A673 (cell line): ENCODE measurements at regions not wholly inside any gene's neighbourhood (a gene's known extent, or its start where the extent isn't known, plus 50 kb on each side); places are given as distances from the start of the nearest gene placed in this dataset.

Experiments
- BruUV-seq: library from RNA; stranded (reverse); fragments of 400-500 nt; replicated peaks from 2 replicates; lab custom pipeline; 2021; lab: Mats Ljungman, UMichigan
- CTCF ChIA-PET: fragments of 300-600 bp; sonication (Branson Sonifier 250); formaldehyde crosslinking; loops from one replicate; lab custom pipeline; 2022; ENCODE audit warnings: antibody characterized with exemption; lab: Charles Lee
- POLR2A ChIA-PET: fragments of 300-600 bp; sonication (Branson Sonifier 250); formaldehyde crosslinking; loops from one replicate; lab custom pipeline; 2022; ENCODE audit warnings: antibody characterized with exemption; ENCODE audit not compliant: low non-redundant PET; lab: Charles Lee
- DNase-seq: peaks from one replicate; pipeline ENCODE4 v3.0.0-alpha.2; 2015; ENCODE audit warnings: low spot score
- H3K27ac ChIP-seq: fragments of 200-600 bp; sonication (generic); 2 replicates; pipeline ENCODE4 v1.5.1; 2016; ENCODE audit warnings: mixed run types, low read depth, mild to moderate bottlenecking, mixed read lengths, antibody characterized with exemption, low read length; ENCODE audit not compliant: poor library complexity, severe bottlenecking
- H3K27me3 ChIP-seq: fragments of 200-600 bp; sonication (generic); replicated peaks from 2 replicates; pipeline ENCODE4 v1.6.1; 2017; ENCODE audit warnings: mixed run types, low read depth, mild to moderate bottlenecking, mixed read lengths, antibody characterized with exemption, low read length; ENCODE audit not compliant: insufficient read depth, poor library complexity
- H3K36me3 ChIP-seq: fragments of 200-600 bp; sonication (generic); 2 replicates; pipeline ENCODE4 v1.6.1; 2016; ENCODE audit warnings: mixed run types, mild to moderate bottlenecking, mixed read lengths, antibody characterized with exemption, low read length; ENCODE audit not compliant: insufficient read depth, poor library complexity, severe bottlenecking
- H3K4me1 ChIP-seq: fragments of 200-600 bp; sonication (generic); 2 replicates; pipeline ENCODE4 v1.6.1; 2017; ENCODE audit warnings: mixed run types, mild to moderate bottlenecking, mixed read lengths, antibody characterized with exemption, low read length; ENCODE audit not compliant: insufficient read depth, poor library complexity, severe bottlenecking
- H3K4me3 ChIP-seq: fragments of 200-600 bp; sonication (generic); 2 replicates; pipeline ENCODE4 v1.5.1; 2016; ENCODE audit warnings: low read depth, mixed run types, mild to moderate bottlenecking, mixed read lengths, low read length; ENCODE audit not compliant: poor library complexity, severe bottlenecking
- H3K9me3 ChIP-seq: fragments of 200-600 bp; sonication (generic); 2 replicates; pipeline ENCODE4 v1.6.1; 2016; ENCODE audit warnings: mixed run types, low read depth, mild to moderate bottlenecking, mixed read lengths, antibody characterized with exemption, low read length; ENCODE audit not compliant: poor library complexity, severe bottlenecking
- EZH2 ChIP-seq: fragments of 200-600 bp; sonication (generic); IDR thresholded peaks from 2 replicates; pipeline ENCODE4 v1.6.1; 2017; ENCODE audit warnings: borderline replicate concordance, low read depth, mild to moderate bottlenecking, mixed read lengths, antibody characterized with exemption, low read length; ENCODE audit not compliant: poor library complexity, severe bottlenecking
- intact Hi-C: fragments of 100-400 bp; cut with micrococcal nuclease; formaldehyde crosslinking; loops from one replicate; pipeline ENCODE4 v1.10.0; 2022; ENCODE audit not compliant: unreplicated experiment
- TF ChIP-seq, protein P1 (sequence below): fragments of 300-800, 200-600 bp; sonication (generic); conservative IDR thresholded peaks from 2 replicates; pipeline ENCODE4 v1.5.1; 2017; ENCODE audit warnings: low read depth, mild to moderate bottlenecking, antibody characterized with exemption, low read length, moderate library complexity, mixed read lengths

GRCh38 chr6:1117530-1118286 lies 194.2 kb upstream of the FOXQ1 start:
- no peaks in the 10 kb centered on the region for H3K9me3 ChIP-seq
- H3K4me3 ChIP-seq: no peak overlapping the region
- H3K27ac ChIP-seq: no peak overlapping the region
- POLR2A ChIA-PET: no interaction called here
- no peak for TF ChIP-seq EZH2
- TF ChIP-seq, protein P1, sequence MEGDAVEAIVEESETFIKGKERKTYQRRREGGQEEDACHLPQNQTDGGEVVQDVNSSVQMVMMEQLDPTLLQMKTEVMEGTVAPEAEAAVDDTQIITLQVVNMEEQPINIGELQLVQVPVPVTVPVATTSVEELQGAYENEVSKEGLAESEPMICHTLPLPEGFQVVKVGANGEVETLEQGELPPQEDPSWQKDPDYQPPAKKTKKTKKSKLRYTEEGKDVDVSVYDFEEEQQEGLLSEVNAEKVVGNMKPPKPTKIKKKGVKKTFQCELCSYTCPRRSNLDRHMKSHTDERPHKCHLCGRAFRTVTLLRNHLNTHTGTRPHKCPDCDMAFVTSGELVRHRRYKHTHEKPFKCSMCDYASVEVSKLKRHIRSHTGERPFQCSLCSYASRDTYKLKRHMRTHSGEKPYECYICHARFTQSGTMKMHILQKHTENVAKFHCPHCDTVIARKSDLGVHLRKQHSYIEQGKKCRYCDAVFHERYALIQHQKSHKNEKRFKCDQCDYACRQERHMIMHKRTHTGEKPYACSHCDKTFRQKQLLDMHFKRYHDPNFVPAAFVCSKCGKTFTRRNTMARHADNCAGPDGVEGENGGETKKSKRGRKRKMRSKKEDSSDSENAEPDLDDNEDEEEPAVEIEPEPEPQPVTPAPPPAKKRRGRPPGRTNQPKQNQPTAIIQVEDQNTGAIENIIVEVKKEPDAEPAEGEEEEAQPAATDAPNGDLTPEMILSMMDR: no peak
- CTCF ChIA-PET: no interaction called here
- no peak for DNase-seq
- H3K27me3 ChIP-seq: peaks cover 21% of the 10 kb centered on the region
- no peaks in the 10 kb centered on the region for H3K36me3 ChIP-seq
- H3K4me1 ChIP-seq: no peaks in the 10 kb centered on the region
- intact Hi-C loops: no loop called here
- no TSS peak for BruUV-seq

- ChIA-PET CTCF (no interaction called here), POLR2A (no interaction called here)
- H3K9me3 ChIP-seq: no peaks in the 10 kb centered on the region
Observed at GRCh38 chr6:1116149-1116548, 195.7 kb upstream of the FOXQ1 start.

DNA sequence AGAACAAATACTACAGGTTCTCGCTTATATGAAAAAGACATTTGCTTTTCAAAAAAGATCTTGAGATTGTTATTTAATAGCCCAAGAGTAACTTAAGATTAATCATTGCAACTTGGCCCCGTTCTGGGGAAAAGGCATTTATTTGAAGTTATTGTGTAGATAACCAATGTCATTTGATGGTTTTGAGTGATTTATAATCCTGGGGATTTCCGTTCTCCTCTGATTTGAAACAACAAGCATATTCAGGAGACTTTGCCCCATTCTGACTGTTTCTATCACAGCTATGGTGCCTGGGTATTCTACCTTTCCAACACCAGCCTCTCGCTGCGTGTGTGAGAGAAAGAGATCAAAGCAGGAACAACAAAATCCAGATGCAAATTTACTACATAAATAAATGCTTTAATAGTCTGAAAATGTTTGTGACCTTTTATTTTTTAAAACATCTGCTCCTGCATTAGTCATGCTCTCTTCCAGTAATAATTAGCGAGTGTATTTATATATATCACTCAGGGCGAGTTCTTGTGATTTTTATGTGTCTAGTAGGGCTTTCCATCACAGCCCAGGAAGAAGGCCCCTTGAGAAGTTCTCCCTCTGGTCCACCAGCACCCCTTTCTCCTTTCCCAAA lies 197.9 kb upstream of the FOXQ1 start:
- DNase-seq: no peak
- ChIA-PET CTCF (no interaction called here), POLR2A (no interaction called here)
- intact Hi-C loops: no loop called here
- Histone ChIP-seq H3K9me3 (no peaks in the 10 kb centered on the region), H3K27me3 (peaks cover 12% of the 10 kb centered on the region), H3K27ac (no peak overlapping the region), H3K36me3 (no peaks in the 10 kb centered on the region), H3K4me3 (no peak overlapping the region), H3K4me1 (no peaks in the 10 kb centered on the region)
- TF ChIP-seq EZH2: no peak
- TF ChIP-seq, protein P1: no peak
- no TSS peak for BruUV-seq

More at GRCh38 chr6:1116149-1116548, 195.7 kb upstream of the FOXQ1 start:
- Histone ChIP-seq H3K27me3 (peaks cover 18% of the 10 kb centered on the region), H3K36me3 (no peaks in the 10 kb centered on the region), H3K4me1 (no peaks in the 10 kb centered on the region), H3K27ac (no peak overlapping the region), H3K4me3 (no peak overlapping the region)
- no peak for TF ChIP-seq EZH2
- TF ChIP-seq, protein P1: no peak
- intact Hi-C loops: no loop called here
- BruUV-seq: no TSS peak
- no peak for DNase-seq
